ENCODE measurements at regions not wholly inside any gene's neighbourhood (a gene's known extent, or its start where the extent isn't known, plus 50 kb on each side); places are given as distances from the start of the nearest gene placed in this dataset.
"Not testable (repeated sequence)": the region's sequence is repeated elsewhere in the genome, so short reads cannot be mapped to it uniquely, and the experiment has no call there.

GRCh38 chr11:134843020-134843419 is 431.0 kb upstream of the B3GAT1 start:
- no peak for DNase-seq

DNA sequence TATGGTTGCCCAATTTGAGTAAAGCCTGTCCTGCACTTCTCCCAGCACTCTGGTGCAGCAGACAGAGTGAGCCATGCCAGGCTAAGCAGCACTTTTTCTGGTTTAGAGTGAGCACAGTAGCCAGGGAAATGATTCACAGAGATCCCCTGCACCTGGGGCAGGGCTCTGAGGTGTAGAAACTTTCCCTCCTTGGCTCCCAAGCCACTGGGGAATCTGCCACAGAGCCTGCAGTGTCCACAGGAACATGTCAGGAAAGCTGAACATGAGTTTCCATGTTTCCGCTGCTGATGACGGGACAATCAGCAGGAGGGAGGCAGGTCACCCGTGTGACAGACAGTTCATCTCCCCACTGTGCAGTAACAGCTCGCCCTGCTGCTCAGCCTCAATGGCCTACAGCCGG is 429.9 kb upstream of the B3GAT1 start:
- no peak for DNase-seq

- DNase-seq = no peak
Measured at GRCh38 chr11:134841411-134841810, 429.4 kb upstream of the B3GAT1 start.

GRCh38 chr11:134840945-134841344 is 428.9 kb upstream of the B3GAT1 start:
- DNase-seq = no peak

- not testable (repeated sequence) for DNase-seq
Measured at GRCh38 chr11:134840165-134840564, 428.1 kb upstream of the B3GAT1 start.

GRCh38 chr11:134838708-134839107 is 426.7 kb upstream of the B3GAT1 start:
- DNase-seq = no peak

DNA sequence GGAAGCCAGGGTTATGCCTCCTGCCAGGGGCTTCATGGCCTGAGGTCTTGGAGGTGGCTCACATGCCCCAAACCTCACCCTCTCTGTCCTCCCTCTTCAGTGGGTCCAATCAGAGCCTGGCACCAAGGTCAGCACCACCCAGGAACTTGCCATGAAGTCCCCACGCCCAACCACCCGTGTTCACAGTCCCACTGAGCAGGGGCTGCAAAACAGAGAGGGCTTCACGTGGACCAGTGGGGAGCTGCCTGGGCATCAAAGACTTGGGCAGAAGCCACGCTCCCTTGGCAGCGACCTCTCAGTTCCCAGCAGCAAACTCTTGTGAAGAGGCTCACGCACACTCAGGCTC is 425.8 kb upstream of the B3GAT1 start:
- no peak for DNase-seq

DNA sequence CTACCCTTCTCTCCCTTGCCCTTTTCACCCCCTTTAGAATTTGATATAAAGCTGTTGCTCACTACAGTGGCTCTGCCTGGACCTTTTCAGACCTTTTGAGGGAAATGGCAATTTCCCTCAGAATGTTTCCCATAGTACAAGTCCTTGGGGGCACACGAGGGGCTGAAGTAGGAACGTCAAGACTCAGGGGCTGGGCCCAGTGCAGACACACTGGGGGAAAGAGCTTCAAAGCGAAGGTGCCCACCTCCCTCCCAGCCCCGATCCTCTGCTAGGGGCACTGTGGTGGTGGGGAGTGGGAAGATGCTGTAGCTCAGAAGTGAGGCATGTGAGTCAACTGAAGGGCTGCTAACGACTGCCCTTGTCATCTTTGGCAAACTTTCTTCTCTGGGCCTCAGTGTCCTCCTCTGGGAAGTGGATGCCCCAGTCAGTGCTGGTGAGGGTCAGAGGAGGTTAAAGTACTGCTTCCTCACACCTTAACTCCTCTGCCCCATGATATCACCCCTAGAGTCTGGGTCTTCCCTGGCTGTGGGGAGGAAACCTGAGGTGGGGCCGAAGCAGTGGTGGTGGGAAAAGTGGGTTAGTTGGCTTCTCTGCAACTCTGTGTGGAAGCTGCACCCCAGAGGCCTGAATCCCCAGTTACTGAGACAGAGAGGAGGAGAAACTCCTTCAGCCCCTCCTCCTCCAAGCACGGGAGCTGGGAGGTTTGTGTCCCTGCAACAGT is 425.3 kb upstream of the B3GAT1 start:
- no peak for DNase-seq

DNA sequence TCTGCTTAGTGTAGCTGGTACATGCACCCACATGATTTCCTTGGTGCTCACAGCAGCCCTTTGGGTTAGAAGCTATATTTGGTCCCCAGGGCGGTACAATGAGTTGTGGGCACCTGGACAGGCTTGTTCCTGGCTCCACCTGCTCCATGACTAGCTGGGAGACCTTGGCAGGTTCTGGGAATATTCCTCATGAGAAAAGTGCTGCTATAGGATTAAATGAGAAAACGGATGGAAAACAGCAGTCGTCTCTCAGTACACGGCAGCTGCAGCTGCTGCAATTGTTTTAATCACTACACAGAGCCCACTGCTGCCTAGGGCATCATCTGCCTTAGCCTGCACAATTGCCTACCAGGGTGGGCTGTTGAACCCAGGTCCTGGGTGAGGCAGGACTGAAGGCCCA is 424.5 kb upstream of the B3GAT1 start:
- no peak for DNase-seq

- no peak for DNase-seq
Measured at GRCh38 chr11:134835561-134835960, 423.5 kb upstream of the B3GAT1 start.

DNA sequence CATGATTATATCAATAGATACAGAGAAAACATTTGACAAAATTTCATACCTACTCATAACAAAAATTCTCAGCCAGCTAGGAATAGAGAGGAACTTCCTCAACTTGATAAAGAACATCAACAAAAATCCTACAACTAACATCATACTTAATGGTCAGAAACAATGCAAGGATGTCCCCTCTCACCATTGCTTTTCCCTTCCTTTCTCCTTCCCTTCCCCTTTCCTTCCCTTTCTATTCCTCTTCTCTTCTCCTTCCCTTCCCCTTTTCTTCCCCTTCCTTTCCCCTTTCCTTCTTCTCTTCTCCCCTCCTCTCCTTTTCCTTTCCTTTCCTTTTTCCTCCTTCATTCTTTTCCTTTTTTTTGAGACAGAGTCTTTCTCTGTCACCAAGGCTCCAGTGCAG is 418.3 kb upstream of the B3GAT1 start:
- no peak for DNase-seq

DNA sequence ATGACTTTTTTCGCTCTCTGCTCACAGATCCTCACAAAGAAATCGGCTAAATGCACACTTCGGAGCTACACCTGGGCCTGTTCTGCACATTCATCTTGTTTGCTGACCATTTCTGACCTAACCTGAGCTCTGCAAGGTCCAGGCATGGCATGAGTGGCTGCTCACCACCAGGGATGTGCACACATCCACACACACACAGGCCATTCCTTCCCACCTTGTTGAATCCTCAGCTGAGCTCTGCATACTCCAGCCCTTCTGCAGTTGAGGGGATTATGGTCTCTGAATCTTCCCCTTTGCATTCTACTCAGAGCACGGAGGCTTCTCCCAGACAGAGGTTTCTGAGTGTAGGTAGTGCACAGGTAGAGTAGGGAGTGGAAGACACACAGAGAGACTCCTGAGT is 411.9 kb upstream of the B3GAT1 start:
- no peak for DNase-seq

DNA sequence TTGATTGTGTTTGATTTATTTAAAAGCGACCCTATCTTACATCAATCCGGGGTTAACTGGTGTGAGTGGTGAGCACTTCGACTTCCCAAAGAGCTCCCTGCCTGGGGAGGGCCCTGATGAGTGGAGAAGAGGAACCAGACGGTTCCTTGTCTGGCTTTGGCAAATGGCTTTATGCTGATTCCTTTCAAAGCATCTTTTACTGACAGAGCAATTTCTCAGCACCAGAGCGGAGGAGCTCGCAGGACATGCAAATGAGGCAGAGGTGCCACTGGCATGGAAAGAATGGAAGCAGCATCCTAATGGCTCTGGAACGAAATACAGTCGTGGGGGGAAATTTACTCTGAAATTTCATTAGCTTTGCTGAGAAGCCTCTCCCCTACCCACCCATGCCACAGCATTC is 410.9 kb upstream of the B3GAT1 start:
- no peak for DNase-seq

- no peak for DNase-seq
Measured at GRCh38 chr11:134821422-134821821, 409.4 kb upstream of the B3GAT1 start.

DNA sequence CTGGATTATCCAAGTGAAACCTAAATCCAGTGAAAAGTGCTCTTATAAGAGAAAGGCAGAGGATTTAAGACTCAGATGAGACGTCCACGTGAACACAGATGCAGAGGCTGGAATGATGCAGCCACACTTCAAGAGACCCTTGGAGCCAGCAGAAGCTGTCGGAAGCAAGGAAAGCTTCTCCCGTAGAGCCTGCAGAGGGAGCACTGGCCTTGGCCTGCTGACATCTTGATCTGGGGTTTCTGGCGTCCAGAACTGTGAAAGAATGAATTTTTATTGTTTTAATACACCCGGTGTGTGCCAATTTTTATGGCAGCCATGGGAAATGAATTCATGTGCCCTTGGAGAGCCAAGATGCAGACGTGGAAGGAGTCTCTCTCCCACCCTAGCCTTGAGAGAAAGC is 407.0 kb upstream of the B3GAT1 start:
- DNase-seq = no peak

GRCh38 chr11:134818516-134818915 is 406.5 kb upstream of the B3GAT1 start:
- no peak for DNase-seq

DNA sequence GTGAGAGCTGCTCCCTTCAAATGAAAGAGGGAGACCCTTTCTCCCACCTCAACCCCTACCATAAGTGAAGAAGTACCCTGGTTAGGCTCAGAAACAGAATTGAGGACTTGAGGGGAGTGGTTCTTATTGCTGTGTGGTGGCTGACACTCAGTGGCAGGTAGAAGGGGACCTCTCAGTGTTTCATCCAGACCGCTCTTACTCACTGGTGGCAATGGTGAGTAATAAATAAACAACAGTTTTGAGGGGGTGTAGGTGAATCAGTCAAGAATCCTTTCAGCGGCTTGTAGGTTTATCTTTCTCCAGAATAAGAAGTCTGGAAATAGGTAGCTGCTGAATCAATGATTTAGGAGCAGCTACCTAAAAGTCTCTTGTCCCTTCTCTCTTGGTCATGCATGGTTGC is 403.4 kb upstream of the B3GAT1 start:
- no peak for DNase-seq

DNA sequence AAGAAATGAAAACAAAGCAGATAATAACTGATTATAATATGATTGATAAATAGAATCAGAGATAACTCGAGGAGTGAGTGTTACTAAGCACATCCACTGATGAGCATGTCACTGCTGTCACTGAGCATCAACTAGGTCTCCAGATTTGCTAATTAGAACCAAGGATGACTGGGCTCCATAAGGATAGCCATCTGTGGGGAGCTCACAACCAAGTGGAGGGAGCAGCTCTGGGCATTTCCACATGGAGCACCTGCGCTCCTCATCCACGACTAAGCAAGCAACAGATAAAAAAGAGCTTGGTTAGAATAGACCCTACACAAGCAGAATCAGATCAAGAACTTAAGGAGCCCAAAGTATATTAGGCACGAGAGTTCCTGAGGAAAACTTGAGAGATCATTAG is 396.0 kb upstream of the B3GAT1 start:
- no peak for DNase-seq

- DNase-seq = no peak
Measured at GRCh38 chr11:134802598-134802997, 390.6 kb upstream of the B3GAT1 start.

DNA sequence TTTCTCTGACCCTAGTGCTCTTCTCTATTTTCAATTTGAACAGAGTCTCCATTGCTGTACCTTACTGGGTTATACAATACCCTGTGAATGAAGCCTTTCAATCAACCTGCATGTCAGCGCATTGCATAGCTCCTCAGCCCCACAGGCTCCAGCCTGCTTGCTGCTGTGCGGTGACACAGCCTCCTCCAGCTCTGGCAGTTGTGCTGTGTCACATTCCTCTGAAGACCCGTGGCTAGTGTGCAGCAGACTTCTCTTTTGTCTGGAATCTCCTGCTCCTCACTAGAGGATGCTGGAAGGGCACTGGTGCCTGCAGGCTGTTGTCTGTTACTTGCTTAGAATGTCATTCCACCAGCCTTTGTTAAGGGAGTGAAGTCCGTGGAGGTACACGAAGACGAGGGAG is 390.1 kb upstream of the B3GAT1 start:
- DNase-seq = no peak

DNA sequence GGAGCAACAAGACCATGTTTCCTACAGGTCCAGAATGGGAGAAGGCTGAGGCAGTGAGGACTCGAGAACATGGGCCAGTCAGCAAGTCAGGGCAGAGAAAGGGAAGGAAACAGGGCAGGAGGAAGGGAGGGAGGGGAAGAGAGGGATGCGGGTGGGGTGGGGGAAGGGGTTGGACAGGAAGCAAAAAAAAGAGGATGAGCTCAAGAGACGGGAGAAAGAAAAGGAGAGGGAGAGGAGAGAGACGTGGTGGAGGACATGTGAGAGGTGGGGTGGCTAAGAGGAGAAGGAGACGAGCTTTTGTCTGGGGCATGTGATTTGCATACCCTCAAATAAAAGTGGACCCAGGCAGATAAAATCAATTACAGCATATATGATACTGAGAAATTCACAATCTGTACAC is 389.5 kb upstream of the B3GAT1 start:
- no peak for DNase-seq

GRCh38 chr11:134800826-134801225 is 388.8 kb upstream of the B3GAT1 start:
- DNase-seq = no peak

DNA sequence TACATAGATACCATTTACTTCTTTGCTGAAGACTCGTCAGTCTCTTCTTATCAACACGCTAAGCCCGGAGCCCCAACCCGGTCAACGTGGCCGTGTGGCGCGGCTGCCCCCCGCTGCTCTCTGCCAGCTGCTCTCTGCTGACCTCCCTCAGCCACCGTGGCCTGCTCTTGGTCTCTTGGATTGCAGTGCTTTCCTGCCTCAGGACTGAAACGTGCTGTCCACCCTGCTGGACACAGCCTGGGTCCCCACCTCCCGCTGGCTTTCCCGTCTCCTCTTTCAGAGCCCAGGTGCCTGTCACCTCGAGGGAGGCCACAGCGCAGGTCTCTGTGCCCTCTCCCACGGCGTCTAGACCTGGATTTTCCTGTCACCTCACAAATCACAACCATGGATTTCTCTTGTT is 388.1 kb upstream of the B3GAT1 start:
- no peak for DNase-seq

DNA sequence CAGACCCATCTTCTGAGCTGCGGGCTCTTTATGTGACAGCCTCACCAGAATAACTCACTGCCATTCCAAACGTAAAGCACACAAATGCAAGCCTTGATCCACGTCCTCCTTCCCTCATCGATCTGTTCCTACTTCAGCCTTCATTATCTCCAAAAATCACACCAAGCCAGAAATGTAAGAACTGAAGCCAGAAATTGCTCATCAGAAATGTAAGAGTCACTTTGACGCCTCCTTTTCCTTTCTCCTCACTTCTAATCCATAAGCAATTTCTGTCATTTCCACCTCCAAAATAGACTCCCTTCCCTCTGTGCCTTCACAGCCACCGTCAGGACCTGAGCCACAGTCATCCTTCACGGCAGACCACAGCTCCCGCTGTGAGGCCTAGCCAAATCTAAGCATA is 387.3 kb upstream of the B3GAT1 start:
- no peak for DNase-seq

- DNase-seq = no peak
Measured at GRCh38 chr11:134797411-134798089, 385.5 kb upstream of the B3GAT1 start.

Measured in CD4-positive, alpha-beta T cell treated with Interleukin-17A for 4 hours (primary cell).